NCI-H1436 (cell line): ENCODE measurements at regions not wholly inside any gene's neighbourhood (a gene's known extent, or its start where the extent isn't known, plus 50 kb on each side); places are given as distances from the start of the nearest gene placed in this dataset.
"Not testable (repeated sequence)": the region's sequence is repeated elsewhere in the genome, so short reads cannot be mapped to it uniquely, and the experiment has no call there.

Experiments
- DNase-seq: peaks from one replicate; lab custom pipeline; 2025; lab: John Stamatoyannopoulos, UW

GRCh38 chr9:31243386-31243785 is 1141.1 kb upstream of the ACO1 start:
- DNase-seq, result no peak

- no peak for DNase-seq
These were observed 1136.3 kb upstream of the ACO1 start for GRCh38 chr9:31248156-31248555.

- no peak for DNase-seq
These were observed 1133.1 kb upstream of the ACO1 start for GRCh38 chr9:31251386-31251785.

GRCh38 chr9:31253800-31254762 is 1130.4 kb upstream of the ACO1 start:
- no peak for DNase-seq

GRCh38 chr9:31255211-31255610 is 1129.2 kb upstream of the ACO1 start:
- DNase-seq, result no peak

GRCh38 chr9:31259824-31260223 is 1124.6 kb upstream of the ACO1 start:
- no peak for DNase-seq

GRCh38 chr9:31272456-31273295 is 1111.8 kb upstream of the ACO1 start:
- DNase-seq, result no peak

- DNase-seq, result no peak
These were observed 1109.0 kb upstream of the ACO1 start for GRCh38 chr9:31275419-31275818.

GRCh38 chr9:31290731-31291130 is 1093.7 kb upstream of the ACO1 start:
- DNase-seq, result no peak

GRCh38 chr9:31302620-31303418 is 1081.6 kb upstream of the ACO1 start:
- no peak for DNase-seq

GRCh38 chr9:31304576-31304975 is 1079.9 kb upstream of the ACO1 start:
- DNase-seq, result no peak

- DNase-seq, result no peak
These were observed 1070.2 kb upstream of the ACO1 start for GRCh38 chr9:31314241-31314640.

GRCh38 chr9:31320494-31320893 is 1063.9 kb upstream of the ACO1 start:
- no peak for DNase-seq

GRCh38 chr9:31321256-31321655 is 1063.2 kb upstream of the ACO1 start:
- no peak for DNase-seq

- no peak for DNase-seq
These were observed 1062.8 kb upstream of the ACO1 start for GRCh38 chr9:31321686-31322085.

GRCh38 chr9:31323726-31324444 is 1060.6 kb upstream of the ACO1 start:
- no peak for DNase-seq

GRCh38 chr9:31325778-31326177 is 1058.7 kb upstream of the ACO1 start:
- no peak for DNase-seq

GRCh38 chr9:31326883-31327282 is 1057.6 kb upstream of the ACO1 start:
- DNase-seq, result not testable (repeated sequence)

- no peak for DNase-seq
These were observed 1049.5 kb upstream of the ACO1 start for GRCh38 chr9:31334837-31335528.

GRCh38 chr9:31335529-31336234 is 1048.8 kb upstream of the ACO1 start:
- DNase-seq, result no peak
